ENCODE measurements at regions not wholly inside any gene's neighbourhood (a gene's known extent, or its start where the extent isn't known, plus 50 kb on each side); places are given as distances from the start of the nearest gene placed in this dataset.

DNA sequence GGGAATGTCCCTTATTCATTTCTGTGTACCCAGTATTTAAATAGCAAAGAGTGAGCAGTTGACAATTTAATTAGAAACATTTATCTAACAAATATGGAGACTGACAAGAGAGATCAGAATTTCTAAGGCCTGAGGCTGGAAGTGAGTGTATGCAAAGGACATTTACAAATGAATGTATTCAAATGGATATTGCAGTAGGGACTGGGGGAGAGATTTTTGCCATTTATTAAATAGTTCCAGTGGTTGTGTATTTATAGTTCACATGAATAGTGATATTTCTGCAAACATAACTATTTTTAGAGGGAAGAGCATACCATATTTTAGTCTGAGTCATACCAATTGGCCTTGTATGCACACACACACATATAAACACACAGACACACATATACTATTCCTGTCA lies 592.4 kb downstream of the GLUD2 start:
- Histone ChIP-seq H3K4me3 (ENCODE audit: low read depth, low read length) (no peak overlapping the region), H3K36me3 (ENCODE audit: control insufficient read depth, insufficient read depth, low read length) (no peaks in the 10 kb centered on the region), H3K27me3 (ENCODE audit: control insufficient read depth, insufficient read depth, low read length) (no peaks in the 10 kb centered on the region)
- POLR2A ChIA-PET: no interaction called here
- TF ChIP-seq, protein P1, sequence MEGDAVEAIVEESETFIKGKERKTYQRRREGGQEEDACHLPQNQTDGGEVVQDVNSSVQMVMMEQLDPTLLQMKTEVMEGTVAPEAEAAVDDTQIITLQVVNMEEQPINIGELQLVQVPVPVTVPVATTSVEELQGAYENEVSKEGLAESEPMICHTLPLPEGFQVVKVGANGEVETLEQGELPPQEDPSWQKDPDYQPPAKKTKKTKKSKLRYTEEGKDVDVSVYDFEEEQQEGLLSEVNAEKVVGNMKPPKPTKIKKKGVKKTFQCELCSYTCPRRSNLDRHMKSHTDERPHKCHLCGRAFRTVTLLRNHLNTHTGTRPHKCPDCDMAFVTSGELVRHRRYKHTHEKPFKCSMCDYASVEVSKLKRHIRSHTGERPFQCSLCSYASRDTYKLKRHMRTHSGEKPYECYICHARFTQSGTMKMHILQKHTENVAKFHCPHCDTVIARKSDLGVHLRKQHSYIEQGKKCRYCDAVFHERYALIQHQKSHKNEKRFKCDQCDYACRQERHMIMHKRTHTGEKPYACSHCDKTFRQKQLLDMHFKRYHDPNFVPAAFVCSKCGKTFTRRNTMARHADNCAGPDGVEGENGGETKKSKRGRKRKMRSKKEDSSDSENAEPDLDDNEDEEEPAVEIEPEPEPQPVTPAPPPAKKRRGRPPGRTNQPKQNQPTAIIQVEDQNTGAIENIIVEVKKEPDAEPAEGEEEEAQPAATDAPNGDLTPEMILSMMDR (IDR thresholded peaks at IDR 0.05; ENCODE audit: insufficient read depth, low read depth, low read length): no peak
- CTCF ChIA-PET: no interaction called here
- no peak for DNase-seq (ENCODE audit: low read depth)

DNA sequence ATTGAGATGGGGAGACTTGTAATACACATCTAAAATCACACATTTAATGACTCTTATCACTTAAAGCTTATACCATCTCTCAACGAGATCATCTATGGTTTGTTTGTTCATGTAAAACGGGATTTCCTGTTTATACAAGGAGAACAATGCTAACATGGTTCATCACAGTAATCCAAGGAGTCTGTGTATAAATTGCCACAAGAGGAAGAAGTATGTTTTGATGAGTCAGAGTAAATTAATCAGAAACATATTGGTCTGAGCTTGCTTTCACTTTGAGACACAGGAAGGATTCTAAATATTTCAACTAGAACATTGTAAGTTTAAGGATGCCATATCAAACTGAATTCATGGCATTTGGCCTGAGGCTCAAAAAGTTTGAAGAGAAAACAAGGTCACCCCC lies 594.1 kb downstream of the GLUD2 start:
- peak; percentile 38 for DNase-seq (ENCODE audit: low read depth)
- TF ChIP-seq, protein P1 (IDR thresholded peaks at IDR 0.05; ENCODE audit: insufficient read depth, low read depth, low read length): no peak
- no peaks in the 10 kb centered on the region for H3K36me3 ChIP-seq (ENCODE audit: control insufficient read depth, insufficient read depth, low read length)
- H3K4me3 ChIP-seq (ENCODE audit: low read depth, low read length): no peak overlapping the region
- ChIA-PET POLR2A (no interaction called here), CTCF (no interaction called here)
- H3K27me3 ChIP-seq (ENCODE audit: control insufficient read depth, insufficient read depth, low read length): no peaks in the 10 kb centered on the region

DNA sequence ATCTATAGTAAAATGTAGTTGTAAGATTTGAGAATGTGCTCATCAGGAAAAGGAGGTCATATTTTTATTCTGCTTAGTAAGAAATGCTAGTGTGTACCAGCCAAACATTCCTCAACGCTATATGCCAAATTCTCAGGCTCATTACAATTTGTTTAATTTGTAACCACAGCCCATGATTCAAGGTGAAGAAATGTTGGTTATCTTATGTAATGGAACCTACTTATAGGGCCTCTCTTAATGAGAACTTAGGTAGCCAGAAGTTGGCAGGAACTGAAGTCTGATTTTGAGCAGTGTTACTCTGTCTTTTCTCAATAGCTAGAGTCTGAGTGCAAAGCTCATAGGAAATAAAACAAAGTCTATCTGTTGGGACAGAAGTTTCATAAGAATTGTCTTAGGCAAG lies 595.0 kb downstream of the GLUD2 start:
- H3K27me3 ChIP-seq (ENCODE audit: control insufficient read depth, insufficient read depth, low read length): no peaks in the 10 kb centered on the region
- no peaks in the 10 kb centered on the region for H3K36me3 ChIP-seq (ENCODE audit: control insufficient read depth, insufficient read depth, low read length)
- CTCF ChIA-PET: no interaction called here
- POLR2A ChIA-PET: interaction anchor here (0.6 kb wide), 1 partner anchor 288 kb away, joined by 3 read pairs; no protein-coding TSS in a partner anchor
- DNase-seq (ENCODE audit: low read depth): no peak
- TF ChIP-seq, protein P1 (IDR thresholded peaks at IDR 0.05; ENCODE audit: insufficient read depth, low read depth, low read length): no peak
- no peak overlapping the region for H3K4me3 ChIP-seq (ENCODE audit: low read depth, low read length)

DNA sequence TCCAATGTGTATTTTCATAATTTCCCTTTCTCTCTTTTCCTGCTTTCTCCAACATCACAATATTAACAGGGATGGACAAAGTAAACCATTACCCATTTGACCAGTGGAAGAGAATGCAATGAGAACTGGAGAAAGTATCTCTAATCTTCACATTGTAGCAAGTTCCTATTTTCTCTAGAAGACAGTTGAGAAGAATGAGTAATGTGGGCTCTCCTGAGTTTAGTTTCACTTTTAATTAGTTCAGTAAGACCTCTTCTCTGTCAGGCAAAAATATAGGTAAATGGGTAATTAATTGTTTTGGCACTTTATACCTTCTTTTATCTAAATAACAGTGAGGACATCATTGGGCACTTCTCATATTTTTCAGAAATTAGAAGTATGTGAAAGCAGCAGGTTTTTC lies 602.0 kb downstream of the GLUD2 start:
- Histone ChIP-seq H3K4me3 (ENCODE audit: low read depth, low read length) (no peak overlapping the region), H3K27me3 (ENCODE audit: control insufficient read depth, insufficient read depth, low read length) (no peaks in the 10 kb centered on the region), H3K36me3 (ENCODE audit: control insufficient read depth, insufficient read depth, low read length) (no peaks in the 10 kb centered on the region)
- DNase-seq (ENCODE audit: low read depth): no peak
- ChIA-PET CTCF (no interaction called here), POLR2A (no interaction called here)
- TF ChIP-seq, protein P1 (IDR thresholded peaks at IDR 0.05; ENCODE audit: insufficient read depth, low read depth, low read length): no peak

DNA sequence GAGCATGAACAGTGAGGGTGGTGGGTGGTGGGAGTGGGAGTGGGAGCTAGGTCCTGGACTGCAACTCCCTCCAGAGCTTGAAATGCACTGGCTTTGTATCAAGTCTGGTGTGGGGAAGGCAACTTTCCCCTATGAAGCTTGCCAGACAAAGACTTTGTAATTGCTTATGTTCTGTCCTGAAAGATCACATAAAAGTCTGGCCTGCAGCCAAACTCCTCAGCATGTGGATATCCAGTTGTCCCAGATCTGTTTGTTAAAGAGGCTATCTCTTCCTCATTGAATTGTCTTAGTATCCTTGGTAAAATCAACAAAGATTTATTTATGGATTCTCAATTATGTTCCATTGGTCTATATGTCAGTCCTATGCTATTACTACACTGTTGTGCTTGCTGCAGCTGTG lies 607.9 kb downstream of the GLUD2 start:
- no peak overlapping the region for H3K4me3 ChIP-seq (ENCODE audit: low read depth, low read length)
- ChIA-PET POLR2A (no interaction called here), CTCF (no interaction called here)
- TF ChIP-seq, protein P1 (IDR thresholded peaks at IDR 0.05; ENCODE audit: insufficient read depth, low read depth, low read length): no peak
- H3K27me3 ChIP-seq (ENCODE audit: control insufficient read depth, insufficient read depth, low read length): no peaks in the 10 kb centered on the region
- no peak for DNase-seq (ENCODE audit: low read depth)
- no peaks in the 10 kb centered on the region for H3K36me3 ChIP-seq (ENCODE audit: control insufficient read depth, insufficient read depth, low read length)
